GM23338 (cell line): ENCODE measurements at regions not wholly inside any gene's neighbourhood (a gene's known extent, or its start where the extent isn't known, plus 50 kb on each side); places are given as distances from the start of the nearest gene placed in this dataset.

Source experiments
- ATAC-seq: fragments of 200-7000 bp; cut with Tn5 transposase; 3 replicates; pipeline ENCODE4 v1.9.1; 2020
- DNase-seq: peaks from one replicate; pipeline ENCODE4 v3.0.0-alpha.2; 2015; ENCODE audit warnings: low spot score
- H2AFZ ChIP-seq: fragments of 200-600 bp; sonication (generic); 2 replicates; pipeline ENCODE4 v1.8.0; 2016; ENCODE audit warnings: antibody characterized with exemption, mild to moderate bottlenecking, moderate library complexity
- H3F3A ChIP-seq: fragments of 200-600 bp; sonication (generic); replicated peaks from 2 replicates; pipeline ENCODE4 v1.8.0; 2017; ENCODE audit warnings: antibody characterized with exemption, mixed run types, low read depth
- H3K27ac ChIP-seq: fragments of 200-600 bp; sonication (generic); 2 replicates; pipeline ENCODE4 v1.6.1; 2016; ENCODE audit warnings: low read depth
- H3K27me3 ChIP-seq: fragments of 200-600 bp; sonication (generic); 2 replicates; pipeline ENCODE4 v1.8.0; 2016; ENCODE audit warnings: mild to moderate bottlenecking, mixed run types, moderate library complexity; ENCODE audit not compliant: insufficient read depth
- H3K36me3 ChIP-seq: fragments of 200-600 bp; sonication (generic); 2 replicates; pipeline ENCODE4 v1.8.0; 2016; ENCODE audit warnings: mild to moderate bottlenecking; ENCODE audit not compliant: insufficient read depth
- H3K4me1 ChIP-seq: fragments of 200-600 bp; sonication (generic); 2 replicates; pipeline ENCODE4 v1.8.0; 2016; ENCODE audit warnings: mild to moderate bottlenecking, moderate library complexity; ENCODE audit not compliant: insufficient read depth
- H3K4me2 ChIP-seq: fragments of 200-600 bp; sonication (generic); 2 replicates; pipeline ENCODE4 v1.7.1; 2017; ENCODE audit warnings: mixed run types
- H3K4me3 ChIP-seq: fragments of 200-600 bp; sonication (generic); 2 replicates; pipeline ENCODE4 v1.6.1; 2016; ENCODE audit warnings: mixed run types
- H3K79me2 ChIP-seq: fragments of 200-600 bp; sonication (generic); replicated peaks from 2 replicates; pipeline ENCODE4 v1.8.0; 2017; ENCODE audit warnings: mild to moderate bottlenecking; ENCODE audit not compliant: insufficient read depth
- H3K9me2 ChIP-seq: fragments of 200-600 bp; sonication (generic); 2 replicates; pipeline ENCODE4 v1.8.0; 2017; ENCODE audit not compliant: insufficient read depth
- H4K20me1 ChIP-seq: fragments of 200-600 bp; sonication (generic); replicated peaks from 2 replicates; pipeline ENCODE4 v1.8.0; 2017; ENCODE audit warnings: mild to moderate bottlenecking; ENCODE audit not compliant: insufficient read depth
- H3K27ac Mint-ChIP-seq: 2 replicates; pipeline ENCODE4 v1.8.0; 2020; ENCODE audit warnings: inconsistent platforms, mild to moderate bottlenecking, moderate library complexity, mixed read lengths
- H3K27me3 Mint-ChIP-seq: 3 replicates; pipeline ENCODE4 v1.8.0; 2022; ENCODE audit warnings: low read depth, mild to moderate bottlenecking, moderate library complexity, mixed read lengths, inconsistent platforms; ENCODE audit not compliant: insufficient read depth, poor library complexity
- H3K36me3 Mint-ChIP-seq: 3 replicates; pipeline ENCODE4 v1.8.0; 2021; ENCODE audit warnings: low read depth, mild to moderate bottlenecking, inconsistent platforms, moderate library complexity, mixed read lengths
- H3K4me1 Mint-ChIP-seq: 3 replicates; pipeline ENCODE4 v1.8.0; 2020; ENCODE audit warnings: mild to moderate bottlenecking, inconsistent platforms, mixed read lengths
- H3K4me3 Mint-ChIP-seq: 3 replicates; pipeline ENCODE4 v1.8.0; 2021; ENCODE audit warnings: moderate library complexity, mild to moderate bottlenecking, inconsistent platforms, mixed read lengths
- H3K9me3 Mint-ChIP-seq: 3 replicates; pipeline ENCODE4 v1.8.0; 2020; ENCODE audit warnings: moderate library complexity, mild to moderate bottlenecking, inconsistent platforms, mixed read lengths
- EZH2 ChIP-seq: fragments of 200-600 bp; sonication (generic); IDR thresholded peaks from one replicate; pipeline ENCODE4 v1.8.0; 2017; ENCODE audit warnings: antibody characterized with exemption, mild to moderate bottlenecking, low read depth; ENCODE audit not compliant: unreplicated experiment
- EZH2phosphoT487 ChIP-seq: fragments of 200-600 bp; sonication (generic); IDR thresholded peaks from one replicate; pipeline ENCODE4 v1.8.1; 2018; ENCODE audit warnings: antibody characterized with exemption; ENCODE audit not compliant: unreplicated experiment
- JUNB ChIP-seq: IDR thresholded peaks from one replicate; pipeline ENCODE4 v1.6.1; 2016; ENCODE audit warnings: antibody characterized with exemption; ENCODE audit not compliant: unreplicated experiment
- NANOG ChIP-seq: IDR thresholded peaks from 2 replicates; pipeline ENCODE4 v1.6.1; 2016; ENCODE audit warnings: antibody characterized with exemption, borderline replicate concordance
- POLR2AphosphoS5 ChIP-seq: IDR thresholded peaks from 2 replicates; pipeline ENCODE4 v1.6.1; 2016; ENCODE audit warnings: antibody characterized with exemption, low read depth
- REST ChIP-seq: IDR thresholded peaks from one replicate; pipeline ENCODE4 v1.6.1; 2018; ENCODE audit warnings: antibody characterized with exemption; ENCODE audit not compliant: unreplicated experiment
- STAT1 ChIP-seq: IDR thresholded peaks from one replicate; pipeline ENCODE4 v1.6.1; 2016; ENCODE audit warnings: antibody characterized with exemption; ENCODE audit not compliant: unreplicated experiment
- ZNF331 ChIP-seq: fragments of 250-450 bp; sonication (Bioruptor Pico); IDR thresholded peaks from 2 replicates; pipeline ENCODE4 v1.5.0; 2020; ENCODE audit warnings: low read depth, mild to moderate bottlenecking, moderate library complexity
- TF ChIP-seq, protein P1 (sequence below): IDR thresholded peaks from 2 replicates; pipeline ENCODE4 v1.6.1; 2016; ENCODE audit warnings: antibody characterized with exemption

DNA sequence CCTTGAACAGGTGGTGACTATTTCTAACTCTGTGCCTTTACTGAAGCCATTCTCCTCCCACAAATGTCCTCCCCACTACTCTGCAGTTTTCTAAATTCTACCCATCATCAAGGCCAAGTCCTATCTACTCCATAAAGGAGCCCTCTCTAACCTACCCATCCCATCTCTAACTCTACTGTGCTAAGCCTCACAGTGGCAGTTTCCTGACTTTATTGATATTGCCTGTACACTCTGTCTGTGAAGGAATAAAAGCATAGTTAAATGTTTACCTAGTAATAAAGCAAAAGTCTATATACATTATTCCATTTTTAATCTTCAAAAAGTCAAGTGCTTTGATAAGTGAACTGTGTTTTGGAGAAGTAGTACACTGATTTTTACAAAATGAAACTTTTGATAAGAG is 178.4 kb upstream of the HMCN1 start (continued):
- TF ChIP-seq JUNB (no peak), STAT1 (no peak), REST (no peak), POLR2AphosphoS5 (no peak), EZH2 (no peak), NANOG (no peak)
- TF ChIP-seq, protein P1, sequence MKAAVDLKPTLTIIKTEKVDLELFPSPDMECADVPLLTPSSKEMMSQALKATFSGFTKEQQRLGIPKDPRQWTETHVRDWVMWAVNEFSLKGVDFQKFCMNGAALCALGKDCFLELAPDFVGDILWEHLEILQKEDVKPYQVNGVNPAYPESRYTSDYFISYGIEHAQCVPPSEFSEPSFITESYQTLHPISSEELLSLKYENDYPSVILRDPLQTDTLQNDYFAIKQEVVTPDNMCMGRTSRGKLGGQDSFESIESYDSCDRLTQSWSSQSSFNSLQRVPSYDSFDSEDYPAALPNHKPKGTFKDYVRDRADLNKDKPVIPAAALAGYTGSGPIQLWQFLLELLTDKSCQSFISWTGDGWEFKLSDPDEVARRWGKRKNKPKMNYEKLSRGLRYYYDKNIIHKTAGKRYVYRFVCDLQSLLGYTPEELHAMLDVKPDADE: no peak

- Mint-ChIP-seq H3K27me3 (peaks cover 3% of the 10 kb centered on the region), H3K27ac (no peak overlapping the region), H3K36me3 (0 out of 3 replicates have a peak, but pooled peaks cover 6% of the 10 kb centered on the region), H3K4me3 (no peak overlapping the region), H3K9me3 (peaks cover 3% of the 10 kb centered on the region; the same call in 1 of the 3 replicates), H3K4me1 (peaks cover 5% of the 10 kb centered on the region; the same call in 1 of the 3 replicates)
- no peaks in the 10 kb centered on the region for H3K4me1 ChIP-seq
- no peak overlapping the region for H3K27ac ChIP-seq
- DNase-seq: no peak
- H3K27me3 ChIP-seq: no peaks in the 10 kb centered on the region
- no peaks in the 10 kb centered on the region for H4K20me1 ChIP-seq
- ATAC-seq: no peak
- no peak overlapping the region for H3K4me2 ChIP-seq
- H3K36me3 ChIP-seq: no peaks in the 10 kb centered on the region
- H3K9me2 ChIP-seq: no peaks in the 10 kb centered on the region
- H3K4me3 ChIP-seq: no peak overlapping the region
- H3K79me2 ChIP-seq: no peaks in the 10 kb centered on the region
- no peak overlapping the region; the same call in 1 of the 2 replicates for H2AFZ ChIP-seq
- no peaks in the 10 kb centered on the region for H3F3A ChIP-seq
- TF ChIP-seq, protein P1: no peak
- no peak for TF ChIP-seq EZH2phosphoT487
- TF ChIP-seq POLR2AphosphoS5: no peak
- no peak for TF ChIP-seq STAT1
- TF ChIP-seq EZH2: no peak
- TF ChIP-seq REST: no peak
- TF ChIP-seq ZNF331 (CRISPR knock-in tag): no peak
Observed at GRCh38 chr1:185551008-185551407, 183.2 kb upstream of the HMCN1 start.
